ENCODE measurements at regions not wholly inside any gene's neighbourhood (a gene's known extent, or its start where the extent isn't known, plus 50 kb on each side); places are given as distances from the start of the nearest gene placed in this dataset.

- no peaks in the 10 kb centered on the region for H3K36me3 Mint-ChIP-seq (ENCODE audit: low read depth)
- ChIA-PET POLR2A (no interaction called here), CTCF (no interaction called here)
- no peaks in the 10 kb centered on the region for H3K4me1 Mint-ChIP-seq (ENCODE audit: low read depth)
- H3K27me3 Mint-ChIP-seq, result peaks cover 19% of the 10 kb centered on the region
- DNase-seq (no peak), ATAC-seq (no peak)
- no peak overlapping the region for H3K4me3 Mint-ChIP-seq
- intact Hi-C loops (cut with micrococcal nuclease), result no loop called here
- H3K27ac Mint-ChIP-seq, result no peak overlapping the region
- no peaks in the 10 kb centered on the region for H3K9me3 Mint-ChIP-seq
- TF ChIP-seq, protein P1, sequence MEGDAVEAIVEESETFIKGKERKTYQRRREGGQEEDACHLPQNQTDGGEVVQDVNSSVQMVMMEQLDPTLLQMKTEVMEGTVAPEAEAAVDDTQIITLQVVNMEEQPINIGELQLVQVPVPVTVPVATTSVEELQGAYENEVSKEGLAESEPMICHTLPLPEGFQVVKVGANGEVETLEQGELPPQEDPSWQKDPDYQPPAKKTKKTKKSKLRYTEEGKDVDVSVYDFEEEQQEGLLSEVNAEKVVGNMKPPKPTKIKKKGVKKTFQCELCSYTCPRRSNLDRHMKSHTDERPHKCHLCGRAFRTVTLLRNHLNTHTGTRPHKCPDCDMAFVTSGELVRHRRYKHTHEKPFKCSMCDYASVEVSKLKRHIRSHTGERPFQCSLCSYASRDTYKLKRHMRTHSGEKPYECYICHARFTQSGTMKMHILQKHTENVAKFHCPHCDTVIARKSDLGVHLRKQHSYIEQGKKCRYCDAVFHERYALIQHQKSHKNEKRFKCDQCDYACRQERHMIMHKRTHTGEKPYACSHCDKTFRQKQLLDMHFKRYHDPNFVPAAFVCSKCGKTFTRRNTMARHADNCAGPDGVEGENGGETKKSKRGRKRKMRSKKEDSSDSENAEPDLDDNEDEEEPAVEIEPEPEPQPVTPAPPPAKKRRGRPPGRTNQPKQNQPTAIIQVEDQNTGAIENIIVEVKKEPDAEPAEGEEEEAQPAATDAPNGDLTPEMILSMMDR (IDR thresholded peaks at IDR 0.05), result no peak
These were observed 223.0 kb upstream of the NR5A2 start for GRCh38 chr1:199804526-199804925.

DNA sequence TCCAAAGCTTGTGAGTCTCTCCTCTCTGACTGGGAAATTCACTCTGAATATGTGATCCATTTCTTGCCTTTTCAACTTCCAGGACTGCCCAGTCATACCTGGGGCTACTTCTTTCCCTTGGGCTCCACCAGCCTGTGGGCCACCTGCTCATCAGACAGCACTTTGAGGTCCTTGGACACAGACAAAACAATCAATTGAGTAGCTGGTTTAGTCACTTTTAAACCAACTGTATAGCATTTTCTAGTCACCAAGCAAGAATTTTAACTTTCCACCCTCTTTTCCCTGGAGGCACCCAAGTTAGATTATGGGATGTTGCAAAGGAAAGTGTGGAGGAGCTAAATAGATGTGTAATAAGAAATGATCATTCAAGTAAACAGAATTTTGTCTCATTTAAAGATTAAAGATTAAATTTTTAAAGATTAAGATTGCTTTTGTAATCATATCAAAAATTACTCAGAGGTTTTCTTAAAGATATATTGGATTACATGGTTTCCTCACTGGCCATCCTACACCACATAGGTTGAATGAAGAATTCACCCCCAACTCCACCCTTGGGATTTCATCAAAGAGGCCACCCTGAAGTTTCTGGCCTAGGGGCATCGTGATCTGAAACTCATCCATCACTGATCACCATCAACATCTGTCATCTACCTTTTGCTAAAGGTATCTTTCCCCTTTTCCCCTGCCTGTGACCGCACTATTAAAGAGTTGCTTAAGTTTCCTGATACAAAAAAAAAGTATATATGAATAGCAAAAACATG, 219.2 kb upstream of the NR5A2 start:
- Mint-ChIP-seq H3K36me3 (ENCODE audit: low read depth) (no peaks in the 10 kb centered on the region), H3K4me1 (ENCODE audit: low read depth) (no peaks in the 10 kb centered on the region), H3K27me3 (peaks cover 20% of the 10 kb centered on the region), H3K9me3 (no peaks in the 10 kb centered on the region), H3K27ac (no peak overlapping the region), H3K4me3 (no peak overlapping the region)
- CTCF ChIA-PET, result no interaction called here
- DNase-seq (no peak), ATAC-seq (no peak)
- POLR2A ChIA-PET, result no interaction called here
- intact Hi-C loops (cut with micrococcal nuclease), result no loop called here
- TF ChIP-seq, protein P1 (IDR thresholded peaks at IDR 0.05), result no peak

DNA sequence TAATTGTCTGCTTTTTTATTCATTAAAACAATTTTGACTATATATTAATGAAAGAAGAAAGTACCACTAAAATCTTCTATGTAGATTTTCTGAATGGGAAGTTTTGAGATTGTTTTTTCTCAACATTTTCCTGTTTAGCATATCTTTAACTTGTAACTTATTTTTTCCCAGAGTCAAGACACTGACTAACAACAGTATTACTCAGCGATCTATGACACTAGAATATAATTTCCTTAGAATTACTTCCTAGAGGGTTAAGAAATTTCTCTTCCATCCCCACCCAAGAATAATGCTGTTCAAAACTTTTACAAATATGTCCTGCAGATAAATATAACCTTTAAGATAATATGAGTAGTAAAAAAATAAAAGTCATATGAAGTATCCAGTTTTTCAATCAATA, 218.2 kb upstream of the NR5A2 start:
- ChIA-PET POLR2A (no interaction called here), CTCF (no interaction called here)
- no peak overlapping the region for H3K4me3 Mint-ChIP-seq
- DNase-seq (no peak), ATAC-seq (no peak)
- no peak overlapping the region for H3K27ac Mint-ChIP-seq
- H3K36me3 Mint-ChIP-seq (ENCODE audit: low read depth), result no peaks in the 10 kb centered on the region
- intact Hi-C loops (cut with micrococcal nuclease), result no loop called here
- no peaks in the 10 kb centered on the region for H3K4me1 Mint-ChIP-seq (ENCODE audit: low read depth)
- no peaks in the 10 kb centered on the region for H3K9me3 Mint-ChIP-seq
- peaks cover 21% of the 10 kb centered on the region for H3K27me3 Mint-ChIP-seq
- TF ChIP-seq, protein P1 (IDR thresholded peaks at IDR 0.05), result no peak

DNA sequence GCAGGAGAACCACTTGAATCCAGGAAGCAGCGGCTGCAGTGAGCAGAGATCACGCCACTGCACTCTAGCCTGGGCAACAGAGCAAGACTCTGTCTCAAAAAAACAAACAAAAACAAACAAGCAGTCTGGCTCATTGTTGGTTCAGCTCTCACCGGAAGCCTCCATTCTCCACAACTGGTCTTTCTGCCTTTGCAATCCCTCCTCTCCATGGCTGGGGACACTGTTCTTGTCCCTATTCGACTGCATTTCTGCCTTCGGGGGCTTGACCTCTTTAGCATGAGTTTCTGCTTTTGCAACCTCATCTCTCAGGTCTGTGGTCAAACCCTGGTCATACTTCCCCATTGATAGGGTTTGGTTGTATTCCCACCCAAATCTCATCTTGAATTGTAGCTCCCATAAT, 216.3 kb upstream of the NR5A2 start:
- CTCF ChIA-PET, result no interaction called here
- Mint-ChIP-seq H3K36me3 (ENCODE audit: low read depth) (no peaks in the 10 kb centered on the region), H3K4me1 (ENCODE audit: low read depth) (no peaks in the 10 kb centered on the region), H3K4me3 (no peak overlapping the region), H3K27me3 (peaks cover 14% of the 10 kb centered on the region), H3K27ac (no peak overlapping the region), H3K9me3 (no peaks in the 10 kb centered on the region)
- intact Hi-C loops (cut with micrococcal nuclease), result no loop called here
- TF ChIP-seq, protein P1 (IDR thresholded peaks at IDR 0.05), result no peak
- DNase-seq, result no peak
- ATAC-seq, result no peak
- POLR2A ChIA-PET, result no interaction called here

- no peak for DNase-seq
- Mint-ChIP-seq H3K36me3 (ENCODE audit: low read depth) (no peaks in the 10 kb centered on the region), H3K4me1 (ENCODE audit: low read depth) (no peaks in the 10 kb centered on the region), H3K27ac (no peak overlapping the region), H3K9me3 (no peaks in the 10 kb centered on the region), H3K4me3 (no peak overlapping the region), H3K27me3 (peaks cover 8% of the 10 kb centered on the region)
- POLR2A ChIA-PET, result interaction anchor here (1.0 kb wide), 1 partner anchor 18 kb away, joined by 3 read pairs; no protein-coding TSS in a partner anchor
- CTCF ChIA-PET, result no interaction called here
- intact Hi-C loops (cut with micrococcal nuclease), result no loop called here
- TF ChIP-seq, protein P1 (IDR thresholded peaks at IDR 0.05), result no peak
- ATAC-seq, result no peak
These were observed 214.3 kb upstream of the NR5A2 start for GRCh38 chr1:199813198-199813597.

Data from activated CD8-positive, alpha-beta T cell treated with anti-CD3 and anti-CD28 coated beads for 36 hours (primary cell).